ENCODE measurements at regions not wholly inside any gene's neighbourhood (a gene's known extent, or its start where the extent isn't known, plus 50 kb on each side); places are given as distances from the start of the nearest gene placed in this dataset.

DNA sequence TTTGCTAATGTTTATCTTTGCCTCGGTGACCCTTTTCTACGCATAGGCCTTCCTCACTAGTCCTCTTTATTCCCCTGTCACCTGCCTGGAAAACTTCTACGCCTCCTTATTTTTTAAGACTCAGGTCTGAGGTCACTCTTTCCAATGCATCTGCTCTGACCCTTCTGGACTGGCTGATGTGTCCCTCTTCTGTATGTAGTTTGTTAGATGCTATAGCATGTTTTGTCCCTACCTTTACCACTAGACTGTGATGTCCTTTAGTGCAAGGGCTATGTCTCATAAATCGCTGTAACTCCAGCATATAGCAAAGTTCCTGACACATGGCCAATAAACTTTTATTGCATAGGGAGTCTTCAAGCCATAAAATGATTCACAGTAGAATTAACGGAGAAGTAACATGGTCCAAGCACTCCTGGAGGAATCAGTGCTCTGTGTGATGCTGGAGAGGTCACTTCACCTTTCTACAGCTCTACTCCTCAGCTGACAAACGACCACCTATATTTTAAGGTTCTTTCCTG, 872.5 kb upstream of the SLIT2 start:
- H3K27me3 ChIP-seq: no peaks in the 10 kb centered on the region
- H3K27ac ChIP-seq: no peak overlapping the region
- intact Hi-C loops (cut with DNase I): no loop called here
- FAIRE-seq: no peak
- no peaks in the 10 kb centered on the region for H3K36me3 ChIP-seq
- H3K4me1 ChIP-seq: no peaks in the 10 kb centered on the region
- H3K9me3 ChIP-seq: no peaks in the 10 kb centered on the region
- ATAC-seq: no peak
- no peak for DNase-seq
- H3K4me3 ChIP-seq: no peak overlapping the region
- WGBS, 2 donors: 47 to 66% methylated on average over 6 of the region's 6 CpGs
- no peak for TF ChIP-seq CTCF (IDR thresholded peaks at IDR 0.05)

DNA sequence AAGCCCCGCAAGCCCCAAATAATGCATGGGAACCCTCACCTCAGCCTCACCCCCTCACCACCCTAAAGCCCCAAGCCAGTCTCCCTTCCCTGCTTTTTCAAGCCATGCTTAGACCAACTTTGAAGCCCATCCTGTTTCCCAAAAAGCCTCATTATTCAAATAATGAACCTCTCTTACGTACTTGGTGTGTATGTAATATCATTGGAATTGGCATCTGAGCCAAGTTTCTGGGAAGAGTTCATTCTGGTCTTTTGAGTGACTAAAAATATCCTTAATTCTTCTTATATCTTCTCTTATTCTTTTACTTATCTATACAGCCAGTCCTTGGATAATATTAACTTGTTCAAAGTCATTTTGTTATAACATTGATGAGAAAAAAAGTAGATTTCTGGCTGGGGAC, 875.8 kb upstream of the SLIT2 start:
- no peak for FAIRE-seq

GRCh38 chr4:19375136-19375804, 876.4 kb upstream of the SLIT2 start:
- no peak overlapping the region for H3K27ac ChIP-seq
- no peak for TF ChIP-seq CTCF (IDR thresholded peaks at IDR 0.05)
- no peaks in the 10 kb centered on the region for H3K36me3 ChIP-seq
- H3K9me3 ChIP-seq: no peaks in the 10 kb centered on the region
- FAIRE-seq (no peak), DNase-seq (no peak), ATAC-seq (no peak)
- 28 to 37% methylated on average over 4 of the region's 4 CpGs for WGBS, 2 donors
- no peaks in the 10 kb centered on the region for H3K27me3 ChIP-seq
- H3K4me1 ChIP-seq: no peaks in the 10 kb centered on the region
- intact Hi-C loops (cut with DNase I): no loop called here
- H3K4me3 ChIP-seq: no peak overlapping the region

More for the DNA sequence above, 875.8 kb upstream of the SLIT2 start:
- no peaks in the 10 kb centered on the region for H3K36me3 ChIP-seq
- ATAC-seq (no peak), DNase-seq (no peak)
- TF ChIP-seq CTCF (IDR thresholded peaks at IDR 0.05): no peak
- WGBS, 2 donors: 56 to 62% methylated on average over 2 of the region's 2 CpGs
- intact Hi-C loops (cut with DNase I): no loop called here
- no peaks in the 10 kb centered on the region for H3K27me3 ChIP-seq
- H3K4me3 ChIP-seq: no peak overlapping the region
- no peaks in the 10 kb centered on the region for H3K4me1 ChIP-seq
- no peaks in the 10 kb centered on the region for H3K9me3 ChIP-seq
- H3K27ac ChIP-seq: no peak overlapping the region

DNA sequence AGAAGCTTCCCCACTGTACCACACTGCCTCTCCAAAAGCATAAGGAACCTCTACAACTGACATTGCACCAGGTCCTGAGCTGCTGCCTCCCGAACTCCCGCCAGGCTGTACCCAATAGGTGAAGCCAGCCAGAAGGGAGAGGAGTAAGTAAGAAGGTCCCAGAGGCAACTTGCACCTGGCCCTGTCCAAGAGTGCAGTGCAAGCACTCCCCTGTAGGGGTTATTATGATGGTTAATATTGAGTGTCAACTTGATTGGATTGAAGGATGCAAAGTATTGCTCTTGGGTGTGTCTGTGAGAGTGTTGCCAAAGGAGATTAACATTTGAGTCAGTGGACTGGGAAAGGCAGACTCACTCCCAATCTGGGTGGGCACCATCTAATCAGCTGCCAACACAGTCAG, 879.3 kb upstream of the SLIT2 start:
- Histone ChIP-seq H3K36me3 (no peaks in the 10 kb centered on the region), H3K27me3 (no peaks in the 10 kb centered on the region), H3K4me1 (no peaks in the 10 kb centered on the region), H3K27ac (no peak overlapping the region), H3K9me3 (no peaks in the 10 kb centered on the region), H3K4me3 (no peak overlapping the region)
- 70 to 74% methylated on average over 2 of the region's 2 CpGs for WGBS, 2 donors
- DNase-seq (peak in 1 of 6 donors; percentile 17), FAIRE-seq (no peak), ATAC-seq (no peak)
- intact Hi-C loops (cut with DNase I): no loop called here
- no peak for TF ChIP-seq CTCF (IDR thresholded peaks at IDR 0.05)

DNA sequence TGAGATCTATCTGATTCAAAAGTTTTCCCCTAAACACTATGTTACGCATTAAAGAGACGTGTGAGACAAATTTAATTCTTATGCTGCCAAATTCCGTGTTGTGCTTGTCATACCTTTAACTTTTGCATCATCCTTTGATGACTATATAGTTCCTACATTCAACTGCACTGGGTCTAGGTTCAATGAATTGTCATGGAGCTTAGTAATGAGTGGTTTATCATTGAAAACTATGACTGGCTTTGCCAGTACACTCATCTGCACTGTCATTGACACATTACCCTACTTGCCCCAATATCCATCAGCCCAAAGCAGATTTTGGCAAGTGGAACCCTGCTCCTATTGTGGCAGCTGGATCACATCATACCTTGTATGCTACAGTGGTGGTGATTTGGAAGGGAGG, 882.9 kb upstream of the SLIT2 start:
- FAIRE-seq (no peak), DNase-seq (no peak), ATAC-seq (no peak)
- Histone ChIP-seq H3K4me3 (no peak overlapping the region), H3K4me1 (no peaks in the 10 kb centered on the region), H3K36me3 (no peaks in the 10 kb centered on the region), H3K27ac (no peak overlapping the region), H3K9me3 (no peaks in the 10 kb centered on the region), H3K27me3 (peaks cover 0 to 5% (median 0%) of the 10 kb centered on the region in 4 donors)
- WGBS, 2 donors: 40 to 64% methylated on average over 3 of the region's 3 CpGs
- intact Hi-C loops (cut with DNase I): no loop called here
- no peak for TF ChIP-seq CTCF (IDR thresholded peaks at IDR 0.05)
